Common myeloid progenitor, CD34-positive (primary cell): ENCODE measurements at regions not wholly inside any gene's neighbourhood (a gene's known extent, or its start where the extent isn't known, plus 50 kb on each side); places are given as distances from the start of the nearest gene placed in this dataset.

Experiments
- CTCF ChIA-PET: fragments of 350-600 bp; sonication (Branson Sonifier 250); formaldehyde crosslinking; loops from one replicate; lab custom pipeline; 2021; ENCODE audit warnings: antibody characterized with exemption; lab: Charles Lee
- POLR2A ChIA-PET: fragments of 350-600 bp; sonication (Branson Sonifier 250); formaldehyde crosslinking; loops from one replicate; lab custom pipeline; 2021; ENCODE audit warnings: antibody characterized with exemption; lab: Charles Lee
- DNase-seq, 3 donors: peaks; one replicate each; pipeline versions ENCODE4 v3.0.0 to v3.0.0-alpha.2; 2013
- H3K27ac ChIP-seq, 2 experiments: 1 replicate in 1 of 2; 2 replicates in 1 of 2; pipeline ENCODE4 v1.7.0; 2013; ENCODE audit warnings: inconsistent platforms in 2 of 2, low read length in 2 of 2, mild to moderate bottlenecking in 2 of 2, low read depth in 1 of 2, moderate library complexity in 1 of 2; ENCODE audit not compliant: severe bottlenecking in 2 of 2, insufficient read depth in 1 of 2, poor library complexity in 1 of 2
- H3K27me3 ChIP-seq, 5 experiments: replicated peaks in 2 of 5; 1 replicate in 3 of 5; 2 replicates in 2 of 5; pipeline versions ENCODE4 v1.6.1 to v1.7.0; 2013; ENCODE audit warnings: low read length in 4 of 5, mild to moderate bottlenecking in 2 of 5, moderate library complexity in 2 of 5, inconsistent platforms in 1 of 5; ENCODE audit not compliant: insufficient read depth in 5 of 5, control insufficient read depth in 4 of 5
- H3K36me3 ChIP-seq, 4 experiments: 1 replicate in 2 of 4; 2 replicates in 2 of 4; pipeline versions ENCODE4 v1.6.1 to v1.7.0; 2013; ENCODE audit warnings: low read length in 3 of 4, control low read depth in 1 of 4, mild to moderate bottlenecking in 1 of 4; ENCODE audit not compliant: control insufficient read depth in 4 of 4, insufficient read depth in 4 of 4
- H3K4me1 ChIP-seq, 4 experiments: 1 replicate in 3 of 4; 2 replicates in 1 of 4; pipeline versions ENCODE4 v1.6.1 to v1.7.1; 2013; ENCODE audit warnings: low read length in 3 of 4, mild to moderate bottlenecking in 3 of 4, control low read depth in 1 of 4, inconsistent platforms in 1 of 4, moderate library complexity in 1 of 4; ENCODE audit not compliant: control insufficient read depth in 4 of 4, insufficient read depth in 4 of 4; ENCODE audit errors: control extremely low read depth in 1 of 4
- H3K4me3 ChIP-seq, 7 experiments: 1 replicate in 4 of 7; 2 replicates in 3 of 7; pipeline versions ENCODE4 v1.5.1 to v1.7.0; 2013; ENCODE audit warnings: mild to moderate bottlenecking in 7 of 7, low read length in 6 of 7, moderate library complexity in 6 of 7, inconsistent platforms in 2 of 7, low read depth in 2 of 7, control low read depth in 1 of 7; ENCODE audit not compliant: insufficient read depth in 4 of 7, control insufficient read depth in 1 of 7; ENCODE audit errors: extremely low read depth in 1 of 7
- H3K9me3 ChIP-seq, 5 experiments: 1 replicate in 4 of 5; 2 replicates in 1 of 5; pipeline versions ENCODE4 v1.6.1 to v1.7.1; 2013; ENCODE audit warnings: low read length in 4 of 5, mild to moderate bottlenecking in 2 of 5, inconsistent platforms in 1 of 5, low read depth in 1 of 5, moderate library complexity in 1 of 5; ENCODE audit not compliant: control insufficient read depth in 4 of 5, insufficient read depth in 2 of 5; ENCODE audit errors: control extremely low read depth in 1 of 5
- WGBS: methylation state at CpG from one replicate; pipeline ENCODE4 v1.1.5; 2013; ENCODE audit not compliant: insufficient coverage; 5-methylcytosine and 5-hydroxymethylcytosine counted together

- POLR2A ChIA-PET, result no interaction called here
Observed at GRCh38 chr5:67831048-67831447, 384.5 kb upstream of the PIK3R1 start.

GRCh38 chr5:67827541-67827940, 388.0 kb upstream of the PIK3R1 start:
- no peak overlapping the region for H3K4me3 ChIP-seq
- 93% methylated on average over 5 of the region's 7 CpGs for WGBS
- H3K27ac ChIP-seq, result no peak overlapping the region
- CTCF ChIA-PET, result no interaction called here
- DNase-seq, result no peak
- no peaks in the 10 kb centered on the region for H3K27me3 ChIP-seq
- H3K4me1 ChIP-seq, result no peaks in the 10 kb centered on the region
- POLR2A ChIA-PET, result no interaction called here
- H3K36me3 ChIP-seq, result no peaks in the 10 kb centered on the region
- no peaks in the 10 kb centered on the region for H3K9me3 ChIP-seq

More at GRCh38 chr5:67831048-67831447, 384.5 kb upstream of the PIK3R1 start:
- DNase-seq, result no peak
- Histone ChIP-seq H3K36me3 (no peaks in the 10 kb centered on the region), H3K27ac (no peak overlapping the region), H3K27me3 (no peaks in the 10 kb centered on the region), H3K4me1 (no peaks in the 10 kb centered on the region), H3K9me3 (no peaks in the 10 kb centered on the region), H3K4me3 (no peak overlapping the region)
- CTCF ChIA-PET, result no interaction called here
- WGBS, result 100% methylated on average over 1 of the region's 1 CpG

GRCh38 chr5:67824852-67825251, 390.7 kb upstream of the PIK3R1 start:
- H3K9me3 ChIP-seq, result no peaks in the 10 kb centered on the region
- no peaks in the 10 kb centered on the region for H3K4me1 ChIP-seq
- no peak for DNase-seq
- no peak overlapping the region for H3K27ac ChIP-seq
- no peaks in the 10 kb centered on the region for H3K27me3 ChIP-seq
- no peak overlapping the region for H3K4me3 ChIP-seq
- WGBS, result no CpG with 5 or more reads among the region's 3 CpGs
- ChIA-PET CTCF (no interaction called here), POLR2A (no interaction called here)
- no peaks in the 10 kb centered on the region for H3K36me3 ChIP-seq

- WGBS, result 95% methylated on average over 13 of the region's 14 CpGs
- H3K9me3 ChIP-seq, result no peaks in the 10 kb centered on the region
- H3K36me3 ChIP-seq, result no peaks in the 10 kb centered on the region
- H3K27ac ChIP-seq, result no peak overlapping the region
- no peaks in the 10 kb centered on the region for H3K4me1 ChIP-seq
- POLR2A ChIA-PET, result no interaction called here
- CTCF ChIA-PET, result interaction anchor here (1.3 kb wide), 1 partner anchor 434 kb away, joined by 3 read pairs; no protein-coding TSS in a partner anchor
- H3K4me3 ChIP-seq, result no peak overlapping the region
- DNase-seq, result no peak
- no peaks in the 10 kb centered on the region for H3K27me3 ChIP-seq
Observed at GRCh38 chr5:67817652-67818051, 397.9 kb upstream of the PIK3R1 start.

- Histone ChIP-seq H3K27ac (no peak overlapping the region), H3K9me3 (no peaks in the 10 kb centered on the region), H3K27me3 (no peaks in the 10 kb centered on the region), H3K36me3 (no peaks in the 10 kb centered on the region), H3K4me1 (no peaks in the 10 kb centered on the region), H3K4me3 (no peak overlapping the region)
- ChIA-PET POLR2A (no interaction called here), CTCF (interaction anchor here (1.3 kb wide), 1 partner anchor 436 kb away, joined by 3 read pairs; no protein-coding TSS in a partner anchor)
- DNase-seq, result no peak
Observed at GRCh38 chr5:67816456-67816855, 399.1 kb upstream of the PIK3R1 start.

GRCh38 chr5:67815455-67816391, 399.8 kb upstream of the PIK3R1 start:
- Histone ChIP-seq H3K4me1 (no peaks in the 10 kb centered on the region), H3K36me3 (no peaks in the 10 kb centered on the region), H3K9me3 (no peaks in the 10 kb centered on the region), H3K4me3 (no peak overlapping the region), H3K27ac (no peak overlapping the region), H3K27me3 (no peaks in the 10 kb centered on the region)
- ChIA-PET POLR2A (no interaction called here), CTCF (no interaction called here)
- 91% methylated on average over 6 of the region's 10 CpGs for WGBS
- peak in 1 of 3 donors; percentile 36 for DNase-seq

- Histone ChIP-seq H3K9me3 (no peaks in the 10 kb centered on the region), H3K27me3 (no peaks in the 10 kb centered on the region), H3K27ac (peak overlapping the region in 1 of 2 experiments; percentile 3), H3K4me1 (no peaks in the 10 kb centered on the region), H3K4me3 (peak overlapping the region in 1 of 7 experiments; percentile 29), H3K36me3 (no peaks in the 10 kb centered on the region)
- ChIA-PET CTCF (no interaction called here), POLR2A (no interaction called here)
- WGBS, result 80% methylated on average over 1 of the region's 3 CpGs
- peak in 2 of 3 donors; percentile 30 to 33 for DNase-seq
Observed at GRCh38 chr5:67814569-67815311, 400.8 kb upstream of the PIK3R1 start.
